ENCODE measurements at regions not wholly inside any gene's neighbourhood (a gene's known extent, or its start where the extent isn't known, plus 50 kb on each side); places are given as distances from the start of the nearest gene placed in this dataset.
"Not testable (repeated sequence)": the region's sequence is repeated elsewhere in the genome, so short reads cannot be mapped to it uniquely, and the experiment has no call there.

DNA sequence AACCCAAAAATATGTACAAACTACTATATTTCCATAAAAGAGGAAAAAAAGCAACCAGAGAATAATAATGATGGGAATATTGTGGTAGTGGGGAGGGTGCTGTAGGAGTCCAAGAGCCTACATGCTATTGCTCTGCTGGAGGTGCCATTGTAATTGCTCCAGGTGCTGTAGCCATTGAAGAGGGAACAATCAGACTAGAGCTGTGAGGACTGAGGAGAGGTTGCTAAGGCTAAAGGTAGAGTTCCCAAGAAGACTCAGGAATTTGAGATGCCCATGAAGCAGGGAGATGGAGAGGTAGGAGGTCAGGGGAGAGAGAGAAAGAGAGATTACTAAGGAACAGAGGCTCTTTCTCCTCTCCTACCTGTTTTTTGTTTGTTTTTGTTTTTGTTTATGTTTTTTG is 394.0 kb downstream of the DMRTA1 start:
- Histone ChIP-seq H3K9me3 (ENCODE audit: control insufficient read depth in 2 of 2, low read length in 2 of 2) (peaks cover 0 to 11% of the 10 kb centered on the region in 2 experiments), H3K27me3 (ENCODE audit: control insufficient read depth, insufficient read depth, low read length) (no peaks in the 10 kb centered on the region), H3K4me1 (ENCODE audit: control insufficient read depth, insufficient read depth, low read length, poor library complexity, severe bottlenecking) (no peaks in the 10 kb centered on the region), H3K36me3 (ENCODE audit: control insufficient read depth, insufficient read depth, low read length) (no peaks in the 10 kb centered on the region), H3K27ac (ENCODE audit: insufficient read depth, low read length, poor library complexity, severe bottlenecking) (no peak overlapping the region), H3K4me3 (ENCODE audit: low read depth, low read length) (no peak overlapping the region)
- ATAC-seq (ENCODE audit: low read depth in 2 of 2), result no peak
- no peak for DNase-seq
- Mint-ChIP-seq H3K9me3 (peaks cover 0 to 14% (median 5%) of the 10 kb centered on the region in 7 donors), H3K36me3 (no peaks in the 10 kb centered on the region), H3K27me3 (no peaks in the 10 kb centered on the region), H3K4me1 (no peaks in the 10 kb centered on the region), H3K27ac (no peak overlapping the region), H3K4me3 (no peak overlapping the region)

DNA sequence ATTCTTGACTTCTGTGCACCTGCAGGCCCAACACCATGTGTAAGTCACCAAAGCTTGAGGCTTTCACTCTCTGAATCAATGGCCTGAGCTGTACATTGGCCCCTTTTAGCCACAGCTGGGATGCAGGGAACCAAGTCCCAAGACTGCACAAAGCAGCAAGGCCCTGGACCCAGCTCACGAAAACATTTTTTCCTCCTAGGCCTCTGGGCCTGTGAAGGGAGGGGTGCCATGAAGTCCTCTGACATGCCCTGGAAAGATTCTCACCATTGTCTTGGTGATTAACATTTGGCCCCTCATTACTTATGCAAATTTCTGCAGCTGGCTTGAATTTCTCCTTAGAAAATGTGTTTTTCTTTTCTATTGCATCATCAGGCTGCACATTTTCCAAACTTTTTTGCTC is 398.6 kb downstream of the DMRTA1 start:
- H3K27me3 Mint-ChIP-seq; DNase-seq; H3K4me3 ChIP-seq (ENCODE audit: low read depth, low read length); H3K27ac Mint-ChIP-seq; H3K4me1 ChIP-seq (ENCODE audit: control insufficient read depth, insufficient read depth, low read length, poor library complexity, severe bottlenecking); H3K4me3 Mint-ChIP-seq; H3K27ac ChIP-seq (ENCODE audit: insufficient read depth, low read length, poor library complexity, severe bottlenecking); H3K4me1 Mint-ChIP-seq; H3K27me3 ChIP-seq (ENCODE audit: control insufficient read depth, insufficient read depth, low read length); ATAC-seq (ENCODE audit: low read depth in 2 of 2); H3K36me3 ChIP-seq (ENCODE audit: control insufficient read depth, insufficient read depth, low read length); H3K36me3 Mint-ChIP-seq: not testable (repeated sequence)
- H3K9me3 Mint-ChIP-seq, result peaks cover 2 to 37% (median 9%) of the 10 kb centered on the region in 7 donors
- H3K9me3 ChIP-seq (ENCODE audit: control insufficient read depth in 2 of 2, low read length in 2 of 2), result peaks cover 2 to 16% of the 10 kb centered on the region in 2 experiments

DNA sequence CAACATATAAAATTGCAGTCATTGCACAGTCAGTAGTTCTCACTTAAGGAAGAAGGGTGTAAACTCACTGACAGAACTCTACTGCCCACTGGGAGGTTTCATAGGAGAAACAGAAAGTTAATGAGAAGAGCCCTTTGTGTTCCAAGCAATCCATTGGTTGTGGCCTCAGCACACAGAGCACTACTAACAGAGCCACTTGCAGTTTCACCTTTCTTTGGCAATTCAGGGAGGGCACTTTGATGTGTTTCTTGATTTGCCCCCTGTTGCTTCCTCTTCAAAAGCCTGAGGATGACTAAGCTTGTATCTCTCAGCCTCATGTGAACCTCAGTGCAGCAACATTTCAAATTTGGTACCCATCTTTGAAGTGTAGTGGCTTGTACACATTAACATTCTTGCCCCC is 409.4 kb downstream of the DMRTA1 start:
- Histone ChIP-seq H3K27me3 (ENCODE audit: control insufficient read depth, insufficient read depth, low read length) (no peaks in the 10 kb centered on the region), H3K9me3 (ENCODE audit: control insufficient read depth in 2 of 2, low read length in 2 of 2) (peaks cover 0 to 2% of the 10 kb centered on the region in 2 experiments), H3K4me3 (ENCODE audit: low read depth, low read length) (no peak overlapping the region), H3K27ac (ENCODE audit: insufficient read depth, low read length, poor library complexity, severe bottlenecking) (no peak overlapping the region), H3K36me3 (ENCODE audit: control insufficient read depth, insufficient read depth, low read length) (no peaks in the 10 kb centered on the region), H3K4me1 (ENCODE audit: control insufficient read depth, insufficient read depth, low read length, poor library complexity, severe bottlenecking) (no peaks in the 10 kb centered on the region)
- Mint-ChIP-seq H3K27ac (no peak overlapping the region), H3K4me3 (no peak overlapping the region), H3K9me3 (peaks cover 0 to 37% (median 9%) of the 10 kb centered on the region in 7 donors), H3K4me1 (no peaks in the 10 kb centered on the region), H3K36me3 (no peaks in the 10 kb centered on the region), H3K27me3 (no peaks in the 10 kb centered on the region)
- ATAC-seq (ENCODE audit: low read depth in 2 of 2), result no peak
- DNase-seq, result no peak

DNA sequence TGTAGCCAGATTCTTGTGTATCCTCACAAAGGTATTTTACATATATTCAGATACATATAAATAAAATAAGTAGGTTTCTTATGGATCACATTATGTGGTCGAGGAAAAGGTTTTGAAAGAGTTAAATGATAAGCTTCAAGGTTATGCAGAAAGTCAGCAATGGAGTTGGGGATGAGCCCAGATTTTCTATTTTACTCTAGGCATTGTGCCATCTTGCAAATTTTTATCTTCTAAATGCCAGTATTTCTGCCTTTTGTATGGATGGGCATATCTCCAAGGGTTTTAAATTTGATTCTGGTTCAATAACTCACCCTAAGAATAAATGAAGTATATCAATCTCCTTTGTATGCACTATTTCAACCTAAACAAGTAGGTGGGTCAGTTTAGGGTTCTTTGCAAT is 410.7 kb downstream of the DMRTA1 start:
- Histone ChIP-seq H3K9me3 (ENCODE audit: control insufficient read depth in 2 of 2, low read length in 2 of 2) (peaks cover 0 to 4% of the 10 kb centered on the region in 2 experiments), H3K4me1 (ENCODE audit: control insufficient read depth, insufficient read depth, low read length, poor library complexity, severe bottlenecking) (no peaks in the 10 kb centered on the region), H3K27me3 (ENCODE audit: control insufficient read depth, insufficient read depth, low read length) (no peaks in the 10 kb centered on the region), H3K27ac (ENCODE audit: insufficient read depth, low read length, poor library complexity, severe bottlenecking) (no peak overlapping the region), H3K36me3 (ENCODE audit: control insufficient read depth, insufficient read depth, low read length) (no peaks in the 10 kb centered on the region), H3K4me3 (ENCODE audit: low read depth, low read length) (no peak overlapping the region)
- Mint-ChIP-seq H3K27me3 (no peaks in the 10 kb centered on the region), H3K4me3 (no peak overlapping the region), H3K9me3 (peaks cover 0 to 35% (median 10%) of the 10 kb centered on the region in 7 donors), H3K4me1 (no peaks in the 10 kb centered on the region), H3K36me3 (no peaks in the 10 kb centered on the region), H3K27ac (no peak overlapping the region)
- no peak for DNase-seq
- no peak for ATAC-seq (ENCODE audit: low read depth in 2 of 2)

DNA sequence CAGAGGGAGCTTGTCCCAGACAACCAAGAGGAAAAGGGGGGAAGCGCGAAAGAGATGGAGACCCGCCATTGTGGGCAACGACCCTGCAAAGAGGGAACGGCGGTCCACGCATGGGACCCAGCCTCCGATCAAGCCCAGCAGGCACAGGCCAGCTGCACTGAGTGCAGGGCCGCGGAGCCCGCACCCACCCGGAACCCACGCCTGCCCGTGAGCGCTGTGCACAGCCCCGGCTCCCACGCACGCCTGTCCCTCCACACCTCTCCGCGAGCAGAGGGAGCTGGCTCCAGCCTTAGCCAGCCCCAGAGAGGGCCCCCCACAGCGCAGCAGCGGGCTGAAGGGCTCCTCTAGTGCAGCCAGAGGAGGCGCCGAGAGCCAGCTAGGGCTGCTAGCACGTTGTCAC is 416.5 kb downstream of the DMRTA1 start:
- Mint-ChIP-seq H3K36me3 (no peaks in the 10 kb centered on the region), H3K27me3 (no peaks in the 10 kb centered on the region), H3K4me1 (no peaks in the 10 kb centered on the region), H3K9me3 (peaks cover 3 to 38% (median 9%) of the 10 kb centered on the region in 7 donors), H3K4me3 (no peak overlapping the region), H3K27ac (no peak overlapping the region)
- Histone ChIP-seq H3K36me3 (ENCODE audit: control insufficient read depth, insufficient read depth, low read length) (no peaks in the 10 kb centered on the region), H3K4me1 (ENCODE audit: control insufficient read depth, insufficient read depth, low read length, poor library complexity, severe bottlenecking) (no peaks in the 10 kb centered on the region), H3K27ac (ENCODE audit: insufficient read depth, low read length, poor library complexity, severe bottlenecking) (no peak overlapping the region), H3K4me3 (ENCODE audit: low read depth, low read length) (no peak overlapping the region), H3K9me3 (ENCODE audit: control insufficient read depth in 2 of 2, low read length in 2 of 2) (peaks cover 0 to 10% of the 10 kb centered on the region in 2 experiments), H3K27me3 (ENCODE audit: control insufficient read depth, insufficient read depth, low read length) (no peaks in the 10 kb centered on the region)
- ATAC-seq (ENCODE audit: low read depth in 2 of 2), result no peak
- DNase-seq, result no peak

DNA sequence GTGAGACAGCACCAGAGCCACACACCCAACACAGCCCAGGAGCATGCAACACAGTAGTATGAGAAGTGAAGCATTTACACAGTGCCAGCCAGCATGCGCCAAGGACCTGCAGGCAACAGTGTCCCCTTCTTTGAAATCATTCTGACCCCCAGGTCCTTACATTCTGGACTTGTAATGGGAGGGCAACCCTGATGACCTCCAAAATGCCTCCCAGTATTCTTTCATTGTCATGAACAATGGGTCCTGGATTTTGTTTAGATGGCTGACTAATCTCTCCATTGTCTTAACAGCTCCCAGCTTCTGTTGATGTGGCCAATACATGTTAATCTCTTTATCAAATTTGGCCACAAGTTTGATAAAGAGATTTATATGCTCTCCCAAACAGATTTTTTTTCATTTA is 417.1 kb downstream of the DMRTA1 start:
- H3K4me3 Mint-ChIP-seq, result no peak overlapping the region
- Histone ChIP-seq H3K27ac (ENCODE audit: insufficient read depth, low read length, poor library complexity, severe bottlenecking) (no peak overlapping the region), H3K9me3 (ENCODE audit: control insufficient read depth in 2 of 2, low read length in 2 of 2) (peaks cover 0 to 10% of the 10 kb centered on the region in 2 experiments), H3K36me3 (ENCODE audit: control insufficient read depth, insufficient read depth, low read length) (no peaks in the 10 kb centered on the region), H3K4me3 (ENCODE audit: low read depth, low read length) (no peak overlapping the region), H3K4me1 (ENCODE audit: control insufficient read depth, insufficient read depth, low read length, poor library complexity, severe bottlenecking) (no peaks in the 10 kb centered on the region), H3K27me3 (ENCODE audit: control insufficient read depth, insufficient read depth, low read length) (no peaks in the 10 kb centered on the region)
- H3K27ac Mint-ChIP-seq, result no peak overlapping the region
- no peaks in the 10 kb centered on the region for H3K36me3 Mint-ChIP-seq
- DNase-seq (no peak), ATAC-seq (ENCODE audit: low read depth in 2 of 2) (no peak)
- H3K27me3 Mint-ChIP-seq, result no peaks in the 10 kb centered on the region
- peaks cover 3 to 33% (median 9%) of the 10 kb centered on the region in 7 donors for H3K9me3 Mint-ChIP-seq
- H3K4me1 Mint-ChIP-seq, result no peaks in the 10 kb centered on the region

DNA sequence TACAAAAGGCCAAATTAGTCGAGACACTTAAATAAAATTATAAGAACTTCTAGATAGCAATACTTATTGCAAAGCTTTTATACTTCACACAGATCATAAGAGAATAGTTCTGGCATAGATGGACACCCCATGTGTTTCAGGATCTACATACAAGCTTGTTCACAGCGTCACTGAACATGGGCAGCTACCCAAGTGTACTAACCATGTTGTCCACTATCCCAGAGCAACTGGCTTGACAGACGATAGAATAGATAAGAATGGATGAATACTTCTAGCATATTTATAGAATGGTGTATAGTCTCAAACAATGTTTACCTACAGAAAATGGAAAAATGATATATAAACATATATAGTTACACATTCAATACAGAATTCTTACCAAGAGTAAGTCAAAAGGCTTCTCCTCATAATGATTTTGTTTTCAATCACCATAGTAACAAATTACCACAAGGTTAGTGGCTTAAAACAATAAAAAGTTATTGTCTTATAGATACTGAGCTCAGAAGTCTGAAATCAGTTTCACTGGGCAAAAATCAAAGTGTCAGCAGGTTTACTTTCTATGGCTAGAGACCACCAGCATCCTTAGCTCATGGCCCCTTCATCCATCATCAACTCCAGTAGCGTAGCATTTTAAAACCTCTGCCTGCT is 446.7 kb downstream of the DMRTA1 start:
- H3K9me3 ChIP-seq (ENCODE audit: control insufficient read depth in 2 of 2, low read length in 2 of 2), result no peaks in the 10 kb centered on the region
- H3K27me3 ChIP-seq (ENCODE audit: control insufficient read depth, insufficient read depth, low read length), result no peaks in the 10 kb centered on the region
- Mint-ChIP-seq H3K4me1 (no peaks in the 10 kb centered on the region), H3K9me3 (peaks cover 0 to 6% (median 4%) of the 10 kb centered on the region in 7 donors), H3K27me3 (no peaks in the 10 kb centered on the region), H3K27ac (no peak overlapping the region), H3K36me3 (no peaks in the 10 kb centered on the region), H3K4me3 (no peak overlapping the region)
- DNase-seq, result no peak
- no peak overlapping the region for H3K27ac ChIP-seq (ENCODE audit: insufficient read depth, low read length, poor library complexity, severe bottlenecking)
- no peak overlapping the region for H3K4me3 ChIP-seq (ENCODE audit: low read depth, low read length)
- H3K4me1 ChIP-seq (ENCODE audit: control insufficient read depth, insufficient read depth, low read length, poor library complexity, severe bottlenecking), result no peaks in the 10 kb centered on the region
- no peak for ATAC-seq (ENCODE audit: low read depth in 2 of 2)
- H3K36me3 ChIP-seq (ENCODE audit: control insufficient read depth, insufficient read depth, low read length), result no peaks in the 10 kb centered on the region

DNA sequence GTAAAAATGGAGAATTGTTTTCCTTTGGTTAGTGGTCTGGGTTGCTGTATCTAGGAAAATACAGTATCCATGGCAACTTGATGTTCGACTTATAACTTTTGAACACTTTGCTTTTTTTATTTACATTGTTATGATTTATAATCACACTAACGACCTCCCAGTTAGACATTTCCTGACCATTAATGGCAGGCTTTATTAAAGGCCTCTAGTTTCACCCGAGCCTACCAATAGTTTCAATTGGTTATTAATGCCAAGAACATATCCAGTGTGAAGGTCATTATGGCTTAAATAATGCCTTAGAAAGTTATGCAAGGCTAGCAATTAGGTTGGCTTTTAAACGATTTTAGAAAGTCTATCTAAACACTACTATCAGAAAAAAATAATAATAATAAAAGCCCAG is 452.0 kb downstream of the DMRTA1 start:
- H3K4me1 ChIP-seq (ENCODE audit: control insufficient read depth, insufficient read depth, low read length, poor library complexity, severe bottlenecking), result no peaks in the 10 kb centered on the region
- Mint-ChIP-seq H3K27me3 (no peaks in the 10 kb centered on the region), H3K9me3 (peaks cover 0 to 6% (median 0%) of the 10 kb centered on the region in 7 donors), H3K4me1 (no peaks in the 10 kb centered on the region), H3K4me3 (no peak overlapping the region), H3K27ac (no peak overlapping the region), H3K36me3 (no peaks in the 10 kb centered on the region)
- no peaks in the 10 kb centered on the region for H3K9me3 ChIP-seq (ENCODE audit: control insufficient read depth in 2 of 2, low read length in 2 of 2)
- H3K36me3 ChIP-seq (ENCODE audit: control insufficient read depth, insufficient read depth, low read length), result no peaks in the 10 kb centered on the region
- no peak for DNase-seq
- H3K27ac ChIP-seq (ENCODE audit: insufficient read depth, low read length, poor library complexity, severe bottlenecking), result no peak overlapping the region
- no peak overlapping the region for H3K4me3 ChIP-seq (ENCODE audit: low read depth, low read length)
- H3K27me3 ChIP-seq (ENCODE audit: control insufficient read depth, insufficient read depth, low read length), result no peaks in the 10 kb centered on the region
- ATAC-seq (ENCODE audit: low read depth in 2 of 2), result no peak
